ENCODE measurements at regions not wholly inside any gene's neighbourhood (a gene's known extent, or its start where the extent isn't known, plus 50 kb on each side); places are given as distances from the start of the nearest gene placed in this dataset.

DNA sequence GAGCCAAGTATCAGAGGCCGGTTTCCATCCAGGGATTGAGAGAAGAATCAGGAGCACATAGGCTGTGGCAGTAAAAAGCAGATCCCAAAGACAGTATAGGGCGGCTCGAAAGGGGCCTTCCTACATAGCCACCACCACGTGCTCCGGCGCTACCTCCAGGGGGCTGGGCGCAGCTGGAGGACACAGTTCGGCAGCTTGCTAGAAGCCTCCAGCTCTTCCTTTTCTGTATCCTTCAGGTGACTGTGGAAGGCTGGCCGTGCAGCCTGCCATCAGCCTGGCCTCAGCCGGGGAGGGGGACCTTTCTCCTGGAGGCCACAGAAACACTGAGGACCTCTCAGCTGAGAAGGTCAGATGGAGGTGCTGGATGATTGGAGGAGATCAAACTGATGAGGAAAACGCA lies 183.6 kb upstream of the GLI2 start:
- WGBS (ENCODE audit: insufficient coverage), result 82% methylated on average over 7 of the region's 11 CpGs

DNA sequence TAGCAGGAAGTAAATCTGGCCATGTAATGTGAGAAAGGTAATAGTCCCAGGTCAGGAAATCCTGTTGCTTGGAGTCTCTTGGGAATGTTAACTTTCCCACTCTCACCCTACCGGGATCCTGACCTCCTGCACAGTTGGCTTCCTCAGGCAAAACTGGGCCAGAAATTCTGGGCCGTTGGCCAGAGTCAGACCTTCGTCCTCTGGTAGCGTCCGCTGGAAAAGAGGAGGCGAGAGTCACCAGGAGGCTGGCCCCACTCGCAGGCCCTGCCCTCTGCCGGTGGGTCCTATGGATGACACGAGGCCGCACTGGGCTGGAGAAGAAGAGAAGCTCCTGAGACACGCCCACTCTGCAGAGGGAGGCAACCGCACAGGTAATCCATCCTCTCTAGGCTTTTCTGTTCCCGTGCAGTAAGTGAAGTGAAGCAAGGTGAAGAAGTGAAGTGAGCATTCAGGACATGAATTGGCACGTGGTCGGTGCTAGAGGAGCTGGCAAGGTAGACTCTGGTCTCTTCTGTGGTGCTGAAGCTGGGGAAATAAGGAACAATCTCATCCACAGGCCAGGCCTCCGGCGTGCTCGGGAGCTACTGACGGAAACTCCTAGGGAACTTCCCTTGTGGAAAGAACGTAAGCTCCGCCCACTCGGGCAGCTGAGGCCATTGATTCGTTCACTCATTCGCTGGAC lies 182.7 kb upstream of the GLI2 start:
- DNase-seq (peak in 8 of 35 experiments; percentile 2 to 13 (median 6)), ATAC-seq (replicated peaks in 1 of 4) (peak in 1 of 4 experiments; percentile 41)
- POLR2A ChIA-PET, result no interaction called here
- Mint-ChIP-seq H3K9me3 (no peaks in the 10 kb centered on the region), H3K36me3 (no peaks in the 10 kb centered on the region), H3K4me3 (no peak overlapping the region), H3K4me1 (peaks cover 0 to 10% (median 0%) of the 10 kb centered on the region in 3 donors), H3K27ac (no peak overlapping the region), H3K27me3 (peaks cover 24 to 25% of the 10 kb centered on the region in 2 donors)
- Histone ChIP-seq H3K27me3 (replicated peaks in 1 of 2; ENCODE audit: control insufficient read depth in 2 of 2, extremely low read depth in 1 of 2, insufficient read depth in 2 of 2, low read length in 1 of 2) (peaks cover 0 to 35% of the 10 kb centered on the region in 2 experiments), H3K4me3 (ENCODE audit: control insufficient read depth in 1 of 2, extremely low read depth in 1 of 2, low read length in 1 of 2) (no peak overlapping the region), H3K4me1 (ENCODE audit: control insufficient read depth in 1 of 2, extremely low read depth in 1 of 2, insufficient read depth in 2 of 2, low read length in 2 of 2) (no peaks in the 10 kb centered on the region), H3K9me3 (no peaks in the 10 kb centered on the region), H3K36me3 (ENCODE audit: control insufficient read depth in 2 of 2, extremely low read depth in 1 of 2, insufficient read depth in 1 of 2, low read length in 1 of 2) (no peaks in the 10 kb centered on the region), H3K27ac (ENCODE audit: low read length) (no peak overlapping the region)
- WGBS (ENCODE audit: insufficient coverage), result 27% methylated on average over 16 of the region's 24 CpGs
- CTCF ChIA-PET, result no interaction called here

More for the DNA sequence above, 183.6 kb upstream of the GLI2 start:
- Histone ChIP-seq H3K9me3 (no peaks in the 10 kb centered on the region), H3K27ac (ENCODE audit: low read length) (no peak overlapping the region), H3K36me3 (ENCODE audit: control insufficient read depth in 2 of 2, extremely low read depth in 1 of 2, insufficient read depth in 1 of 2, low read length in 1 of 2) (no peaks in the 10 kb centered on the region), H3K4me3 (ENCODE audit: control insufficient read depth in 1 of 2, extremely low read depth in 1 of 2, low read length in 1 of 2) (no peak overlapping the region), H3K27me3 (replicated peaks in 1 of 2; ENCODE audit: control insufficient read depth in 2 of 2, extremely low read depth in 1 of 2, insufficient read depth in 2 of 2, low read length in 1 of 2) (peaks cover 0 to 30% of the 10 kb centered on the region in 2 experiments), H3K4me1 (ENCODE audit: control insufficient read depth in 1 of 2, extremely low read depth in 1 of 2, insufficient read depth in 2 of 2, low read length in 2 of 2) (no peaks in the 10 kb centered on the region)
- peaks cover 20 to 23% of the 10 kb centered on the region in 2 donors for H3K27me3 Mint-ChIP-seq
- no peaks in the 10 kb centered on the region for H3K36me3 Mint-ChIP-seq
- ChIA-PET POLR2A (no interaction called here), CTCF (interaction anchor here in 1 of 2 donors (0.7 kb wide), 1 partner anchor 527 kb away, joined by 3 read pairs; no protein-coding TSS in a partner anchor)
- no peak for ATAC-seq (replicated peaks in 1 of 4)
- H3K9me3 Mint-ChIP-seq, result no peaks in the 10 kb centered on the region
- no peak overlapping the region for H3K4me3 Mint-ChIP-seq
- H3K4me1 Mint-ChIP-seq, result peaks cover 0 to 10% (median 0%) of the 10 kb centered on the region in 3 donors
- no peak for DNase-seq
- no peak overlapping the region for H3K27ac Mint-ChIP-seq

DNA sequence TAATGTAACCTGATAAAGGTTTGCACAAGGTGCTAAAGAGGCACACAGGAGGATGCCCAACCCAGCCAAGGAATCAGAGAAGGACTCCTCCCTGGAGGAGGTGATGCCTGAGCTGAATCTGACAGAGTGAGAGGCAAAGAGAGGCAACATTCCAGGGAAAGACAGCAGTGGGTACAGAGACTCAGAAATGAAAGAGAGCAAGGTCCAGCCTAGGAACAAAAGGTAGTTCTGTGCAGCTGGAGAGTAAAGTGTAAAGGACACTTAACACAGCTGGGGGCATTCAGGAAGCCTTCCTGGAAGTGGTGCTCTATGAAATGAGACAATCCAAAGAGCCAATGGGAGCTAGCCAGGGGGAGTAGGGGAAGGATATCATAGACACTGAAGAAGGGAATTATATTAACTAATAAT lies 181.0 kb upstream of the GLI2 start:
- CTCF ChIA-PET, result no interaction called here
- POLR2A ChIA-PET, result no interaction called here

DNA sequence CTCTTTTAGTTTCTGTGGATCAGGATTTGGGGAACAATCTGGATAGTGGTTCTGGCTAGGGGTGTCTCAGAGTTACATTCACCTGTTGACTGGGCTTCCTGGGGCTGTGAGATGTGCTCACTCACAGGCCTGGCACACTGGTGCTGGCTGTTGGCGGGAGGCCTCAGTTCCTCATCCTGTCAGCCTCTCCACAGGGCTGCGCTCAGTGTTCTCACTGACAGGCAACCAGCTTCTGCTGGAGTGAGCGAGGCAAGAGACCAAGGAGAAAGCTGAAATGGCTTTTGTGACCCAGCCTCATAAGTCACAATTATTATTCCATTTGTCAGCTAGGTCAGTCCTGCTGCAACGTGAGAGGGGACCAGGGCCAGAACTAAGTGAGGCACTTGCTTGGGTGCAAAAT lies 180.6 kb upstream of the GLI2 start:
- Mint-ChIP-seq H3K36me3 (no peaks in the 10 kb centered on the region), H3K27ac (no peak overlapping the region), H3K4me3 (no peak overlapping the region), H3K9me3 (no peaks in the 10 kb centered on the region), H3K4me1 (peaks cover 0 to 10% (median 0%) of the 10 kb centered on the region in 3 donors), H3K27me3 (peaks cover 25 to 27% of the 10 kb centered on the region in 2 donors)
- no peak overlapping the region for H3K27ac ChIP-seq (ENCODE audit: low read length)
- H3K4me3 ChIP-seq (ENCODE audit: control insufficient read depth in 1 of 2, extremely low read depth in 1 of 2, low read length in 1 of 2), result no peak overlapping the region
- 87% methylated on average over 3 of the region's 4 CpGs for WGBS (ENCODE audit: insufficient coverage)
- POLR2A ChIA-PET, result no interaction called here
- peaks cover 0 to 35% of the 10 kb centered on the region in 2 experiments for H3K27me3 ChIP-seq (replicated peaks in 1 of 2; ENCODE audit: control insufficient read depth in 2 of 2, extremely low read depth in 1 of 2, insufficient read depth in 2 of 2, low read length in 1 of 2)
- no peaks in the 10 kb centered on the region for H3K9me3 ChIP-seq
- CTCF ChIA-PET, result no interaction called here
- DNase-seq (no peak), ATAC-seq (replicated peaks in 1 of 4) (no peak)
- no peaks in the 10 kb centered on the region for H3K36me3 ChIP-seq (ENCODE audit: control insufficient read depth in 2 of 2, extremely low read depth in 1 of 2, insufficient read depth in 1 of 2, low read length in 1 of 2)
- no peaks in the 10 kb centered on the region for H3K4me1 ChIP-seq (ENCODE audit: control insufficient read depth in 1 of 2, extremely low read depth in 1 of 2, insufficient read depth in 2 of 2, low read length in 2 of 2)

More for the DNA sequence above, 181.0 kb upstream of the GLI2 start:
- Mint-ChIP-seq H3K36me3 (no peaks in the 10 kb centered on the region), H3K9me3 (no peaks in the 10 kb centered on the region), H3K27ac (peak overlapping the region in 1 of 2 donors; percentile 23), H3K27me3 (peaks cover 25 to 27% of the 10 kb centered on the region in 2 donors), H3K4me1 (peaks cover 0 to 10% (median 0%) of the 10 kb centered on the region in 3 donors), H3K4me3 (no peak overlapping the region)
- Histone ChIP-seq H3K9me3 (no peaks in the 10 kb centered on the region), H3K4me3 (ENCODE audit: control insufficient read depth in 1 of 2, extremely low read depth in 1 of 2, low read length in 1 of 2) (no peak overlapping the region), H3K27me3 (replicated peaks in 1 of 2; ENCODE audit: control insufficient read depth in 2 of 2, extremely low read depth in 1 of 2, insufficient read depth in 2 of 2, low read length in 1 of 2) (peaks cover 0 to 35% of the 10 kb centered on the region in 2 experiments), H3K27ac (ENCODE audit: low read length) (no peak overlapping the region), H3K36me3 (ENCODE audit: control insufficient read depth in 2 of 2, extremely low read depth in 1 of 2, insufficient read depth in 1 of 2, low read length in 1 of 2) (no peaks in the 10 kb centered on the region), H3K4me1 (ENCODE audit: control insufficient read depth in 1 of 2, extremely low read depth in 1 of 2, insufficient read depth in 2 of 2, low read length in 2 of 2) (no peaks in the 10 kb centered on the region)
- DNase-seq (no peak), ATAC-seq (replicated peaks in 1 of 4) (no peak)

DNA sequence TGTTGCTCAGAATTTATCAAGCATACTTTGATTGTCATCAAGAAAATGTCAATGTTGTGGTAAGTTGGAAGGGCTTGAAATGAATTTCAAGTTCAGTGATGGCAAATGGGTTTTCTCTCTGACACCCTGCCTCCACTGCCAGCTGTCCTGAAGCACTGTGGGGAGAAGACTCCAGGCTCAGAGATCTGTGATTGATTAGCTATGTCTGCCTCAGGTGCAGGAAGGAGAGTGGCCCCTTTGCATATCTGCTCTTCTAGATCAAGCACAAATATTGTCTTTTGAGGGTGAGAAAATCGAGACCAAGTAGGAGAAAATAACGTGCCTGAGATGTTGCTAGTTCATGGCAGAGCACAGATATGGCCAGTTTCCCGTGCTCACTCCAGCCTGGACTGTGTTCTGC lies 178.8 kb upstream of the GLI2 start:
- no peaks in the 10 kb centered on the region for H3K36me3 ChIP-seq (ENCODE audit: control insufficient read depth in 2 of 2, extremely low read depth in 1 of 2, insufficient read depth in 1 of 2, low read length in 1 of 2)
- H3K9me3 ChIP-seq, result no peaks in the 10 kb centered on the region
- peaks cover 0 to 43% of the 10 kb centered on the region in 2 experiments for H3K27me3 ChIP-seq (replicated peaks in 1 of 2; ENCODE audit: control insufficient read depth in 2 of 2, extremely low read depth in 1 of 2, insufficient read depth in 2 of 2, low read length in 1 of 2)
- Mint-ChIP-seq H3K36me3 (no peaks in the 10 kb centered on the region), H3K9me3 (no peaks in the 10 kb centered on the region), H3K27me3 (peaks cover 25 to 27% of the 10 kb centered on the region in 2 donors), H3K4me1 (peaks cover 0 to 10% (median 0%) of the 10 kb centered on the region in 3 donors), H3K27ac (no peak overlapping the region), H3K4me3 (no peak overlapping the region)
- ATAC-seq (replicated peaks in 1 of 4), result no peak
- no peaks in the 10 kb centered on the region for H3K4me1 ChIP-seq (ENCODE audit: control insufficient read depth in 1 of 2, extremely low read depth in 1 of 2, insufficient read depth in 2 of 2, low read length in 2 of 2)
- no CpG with 5 or more reads among the region's 3 CpGs for WGBS (ENCODE audit: insufficient coverage)
- no peak overlapping the region for H3K27ac ChIP-seq (ENCODE audit: low read length)
- ChIA-PET CTCF (no interaction called here), POLR2A (no interaction called here)
- no peak overlapping the region for H3K4me3 ChIP-seq (ENCODE audit: control insufficient read depth in 1 of 2, extremely low read depth in 1 of 2, low read length in 1 of 2)
- no peak for DNase-seq

DNA sequence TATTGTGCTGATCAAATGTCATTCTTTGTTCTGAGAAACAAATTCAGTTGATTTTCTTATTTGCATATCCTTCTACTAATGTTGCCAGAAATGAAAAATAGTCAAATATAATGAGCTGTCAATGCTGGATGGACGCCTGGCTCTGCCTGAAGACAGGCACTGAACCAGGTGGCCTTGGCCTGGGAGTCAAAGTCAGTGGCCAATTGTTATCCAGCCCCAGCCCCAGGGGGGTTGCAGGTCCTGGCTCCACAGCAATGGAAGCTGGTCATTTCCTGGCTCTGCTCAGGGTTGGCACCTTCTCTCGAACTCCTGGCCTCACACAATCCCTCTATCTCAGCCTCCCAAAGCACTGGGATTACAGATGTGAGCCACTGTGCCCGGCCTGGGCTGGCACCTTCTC lies 176.8 kb upstream of the GLI2 start:
- ChIA-PET CTCF (interaction anchor here in 1 of 2 donors (0.5 kb wide), 1 partner anchor 29 kb away, joined by 3 read pairs; no protein-coding TSS in a partner anchor), POLR2A (no interaction called here)
- H3K4me3 Mint-ChIP-seq, result no peak overlapping the region
- no peak overlapping the region for H3K27ac Mint-ChIP-seq
- Histone ChIP-seq H3K27me3 (replicated peaks in 1 of 2; ENCODE audit: control insufficient read depth in 2 of 2, extremely low read depth in 1 of 2, insufficient read depth in 2 of 2, low read length in 1 of 2) (peaks cover 0 to 28% of the 10 kb centered on the region in 2 experiments), H3K9me3 (no peaks in the 10 kb centered on the region), H3K4me3 (ENCODE audit: control insufficient read depth in 1 of 2, extremely low read depth in 1 of 2, low read length in 1 of 2) (no peak overlapping the region), H3K36me3 (ENCODE audit: control insufficient read depth in 2 of 2, extremely low read depth in 1 of 2, insufficient read depth in 1 of 2, low read length in 1 of 2) (no peaks in the 10 kb centered on the region), H3K4me1 (ENCODE audit: control insufficient read depth in 1 of 2, extremely low read depth in 1 of 2, insufficient read depth in 2 of 2, low read length in 2 of 2) (no peaks in the 10 kb centered on the region), H3K27ac (ENCODE audit: low read length) (no peak overlapping the region)
- no peak for ATAC-seq (replicated peaks in 1 of 4)
- no peaks in the 10 kb centered on the region for H3K9me3 Mint-ChIP-seq
- DNase-seq, result no peak
- H3K4me1 Mint-ChIP-seq, result no peaks in the 10 kb centered on the region
- H3K36me3 Mint-ChIP-seq, result no peaks in the 10 kb centered on the region
- WGBS (ENCODE audit: insufficient coverage), result 59% methylated on average over 3 of the region's 3 CpGs
- H3K27me3 Mint-ChIP-seq, result peaks cover 15 to 18% of the 10 kb centered on the region in 2 donors

Measured in T-cell (primary cell).